K562 (cell line): ENCODE measurements at regions not wholly inside any gene's neighbourhood (a gene's known extent, or its start where the extent isn't known, plus 50 kb on each side); places are given as distances from the start of the nearest gene placed in this dataset.

ENCODE experiments used
- ATAC-seq: fragments of 200-7000 bp; cut with Tn5 transposase; 3 replicates; pipeline ENCODE4 v1.9.1; 2020; ENCODE audit warnings: moderate library complexity
- BruUV-seq: library from RNA; stranded (reverse); fragments of 400-500 nt; replicated peaks from 2 replicates; lab custom pipeline; 2021; lab: Mats Ljungman, UMichigan
- CTCF ChIA-PET: fragments of 300-600 bp; formaldehyde crosslinking; extraction: SDS; loops from one replicate; lab custom pipeline; 2021; ENCODE audit warnings: low intra/inter-chr PET ratio; lab: Yijun Ruan, JAX
- POLR2A ChIA-PET: fragments of 300-600, 350-650 bp; sonication (Branson Sonifier 250); formaldehyde crosslinking; extraction: SDS; loops from one replicate; lab custom pipeline; 2021; ENCODE audit warnings: antibody characterized with exemption, inconsistent platforms; lab: Yijun Ruan, JAX
- DNase-seq, 4 experiments: peaks; one replicate each; pipeline versions ENCODE4 v3.0.0 to v3.0.0-alpha.2; 2011 to 2018; ENCODE audit warnings: low spot score in 3 of 4, mixed read lengths in 3 of 4; ENCODE audit errors: extremely low read depth in 1 of 4
- FAIRE-seq: peaks from 2 replicates; lab custom pipeline; 2011; peaks lifted over from hg19 to GRCh38; lab: Jason Lieb, UNC
- H2AFZ ChIP-seq: 2 replicates; pipeline ENCODE4 v1.6.0; 2011; ENCODE audit warnings: low read depth, low read length, control low read depth, inconsistent platforms
- H3K27ac ChIP-seq: fragments of 200-600 bp; 3 replicates; pipeline ENCODE4 v1.8.0; 2011; ENCODE audit warnings: low read depth, mild to moderate bottlenecking, control low read depth, inconsistent platforms, low read length, moderate library complexity, mixed read lengths; ENCODE audit errors: extremely low read depth
- H3K27me3 ChIP-seq, 2 experiments: fragments of 300-600 bp in 1 of 2; 2 replicates in 1 of 2; 3 replicates in 1 of 2; pipeline versions ENCODE4 v1.6.0 to v1.8.0; 2011; ENCODE audit warnings: inconsistent platforms in 2 of 2, low read length in 2 of 2, mild to moderate bottlenecking in 1 of 2, mixed read lengths in 1 of 2, moderate library complexity in 1 of 2; ENCODE audit not compliant: control insufficient read depth in 2 of 2, insufficient read depth in 2 of 2
- H3K36me3 ChIP-seq: fragments of 300-600 bp; 3 replicates; pipeline ENCODE4 v1.8.0; 2011; ENCODE audit warnings: mild to moderate bottlenecking, low read length, inconsistent platforms; ENCODE audit not compliant: control insufficient read depth, insufficient read depth
- H3K4me1 ChIP-seq, 2 experiments: fragments of 200-600 bp in 1 of 2; replicated peaks in 1 of 2; 2 replicates in 1 of 2; 3 replicates in 1 of 2; pipeline versions ENCODE4 v1.5.1 to v1.8.0; 2011; ENCODE audit warnings: inconsistent platforms in 2 of 2, low read length in 2 of 2, mild to moderate bottlenecking in 1 of 2, mixed read lengths in 1 of 2, moderate library complexity in 1 of 2; ENCODE audit not compliant: control insufficient read depth in 2 of 2, insufficient read depth in 2 of 2
- H3K4me2 ChIP-seq: 2 replicates; pipeline ENCODE4 v1.6.1; 2011; ENCODE audit warnings: low read length, control low read depth, inconsistent platforms, mixed read lengths; ENCODE audit not compliant: insufficient read depth
- H3K4me3 ChIP-seq: fragments of 200-600 bp; sonication (generic), shearing (Covaris generic); 2 replicates; pipeline ENCODE4 v1.5.1; 2016; ENCODE audit warnings: control low read depth, inconsistent platforms
- H3K79me2 ChIP-seq: fragments of 200-600 bp; 3 replicates; pipeline ENCODE4 v1.8.0; 2011; ENCODE audit warnings: low read length, inconsistent platforms; ENCODE audit not compliant: control insufficient read depth, insufficient read depth
- H3K9ac ChIP-seq, 2 experiments: 2 replicates each; pipeline versions ENCODE4 v1.6.0 to v1.6.1; 2011; ENCODE audit warnings: low read depth in 2 of 2, low read length in 2 of 2, control low read depth in 1 of 2, inconsistent platforms in 1 of 2, mild to moderate bottlenecking in 1 of 2, mixed read lengths in 1 of 2; ENCODE audit not compliant: insufficient read depth in 1 of 2
- H3K9me1 ChIP-seq: one replicate; pipeline ENCODE4 v1.6.0; 2011; ENCODE audit warnings: inconsistent platforms, mild to moderate bottlenecking, low read length, moderate library complexity; ENCODE audit not compliant: control insufficient read depth, insufficient read depth
- H3K9me3 ChIP-seq: replicated peaks from 2 replicates; pipeline ENCODE4 v1.5.1; 2011; ENCODE audit warnings: low read depth, low read length, inconsistent platforms; ENCODE audit not compliant: control insufficient read depth, insufficient read depth
- H4K20me1 ChIP-seq: replicated peaks from 2 replicates; pipeline ENCODE4 v1.6.1; 2011; ENCODE audit warnings: low read length, inconsistent platforms, mixed read lengths; ENCODE audit not compliant: control insufficient read depth, insufficient read depth
- DDX20 ChIP-seq: fragments of 450-650 bp; IDR thresholded peaks from 2 replicates; pipeline ENCODE4 v1.6.1; 2016; ENCODE audit warnings: missing genetic modification characterization, low read depth, mild to moderate bottlenecking, missing compliant biosample characterization, moderate library complexity
- E2F5 ChIP-seq: sonication (generic); formaldehyde crosslinking; IDR thresholded peaks from 2 replicates; pipeline ENCODE4 v1.8.0; 2022; ENCODE audit warnings: mild to moderate bottlenecking, missing genetic modification reagents
- FIP1L1 ChIP-seq: fragments of 200-400 bp; formaldehyde crosslinking; IDR thresholded peaks from 2 replicates; pipeline ENCODE4 v1.6.1; 2018; ENCODE audit warnings: mild to moderate bottlenecking, low read depth, low read length; ENCODE audit not compliant: poor library complexity, severe bottlenecking
- HCFC1 ChIP-seq: IDR thresholded peaks from 2 replicates; pipeline ENCODE4 v1.6.1; 2012; ENCODE audit warnings: low read depth, low read length, improper control_type of control experiment
- HMG20A ChIP-seq: fragments of 450-650 bp; formaldehyde crosslinking; conservative IDR thresholded peaks from 2 replicates; pipeline ENCODE4 v1.4.0; 2020; ENCODE audit warnings: mild to moderate bottlenecking, mixed read lengths
- HNRNPLL ChIP-seq: fragments of 200-400 bp; formaldehyde crosslinking; IDR thresholded peaks from 2 replicates; pipeline ENCODE4 v1.6.1; 2017; ENCODE audit warnings: low read length, low read depth, mild to moderate bottlenecking; ENCODE audit not compliant: poor library complexity, severe bottlenecking
- NCOA6 ChIP-seq: fragments of 450-650 bp; IDR thresholded peaks from 2 replicates; pipeline ENCODE4 v1.6.1; 2017; ENCODE audit warnings: mild to moderate bottlenecking
- NUFIP1 ChIP-seq: fragments of 450-650 bp; IDR thresholded peaks from 2 replicates; pipeline ENCODE4 v1.6.1; 2018; ENCODE audit not compliant: partially characterized antibody
- POLR3A ChIP-seq: IDR thresholded peaks from 2 replicates; pipeline ENCODE4 v1.6.1; 2011; ENCODE audit warnings: borderline replicate concordance, mild to moderate bottlenecking, moderate library complexity; ENCODE audit not compliant: insufficient read length, insufficient read depth; ENCODE audit errors: extremely low read depth
- SNAPC5 ChIP-seq: fragments of 250-450 bp; sonication (Bioruptor Pico); IDR thresholded peaks from 2 replicates; pipeline ENCODE4 v1.8.0; 2021; ENCODE audit warnings: moderate library complexity, mild to moderate bottlenecking, inconsistent platforms
- SP1 ChIP-seq: sonication (generic); formaldehyde crosslinking; IDR thresholded peaks from 2 replicates; pipeline ENCODE4 v1.8.1; 2022; ENCODE audit warnings: mild to moderate bottlenecking, missing genetic modification reagents
- THRB ChIP-seq: fragments of 450-650 bp; formaldehyde crosslinking; conservative IDR thresholded peaks from 2 replicates; pipeline ENCODE4 v1.4.0; 2022; ENCODE audit warnings: mild to moderate bottlenecking, missing genetic modification characterization
- ZNF507 ChIP-seq: conservative IDR thresholded peaks from 2 replicates; pipeline ENCODE4 v1.6.1; 2017; ENCODE audit warnings: missing genetic modification characterization, missing compliant biosample characterization
- ZNF518B ChIP-seq: fragments of 250-450 bp; sonication (Bioruptor Pico); IDR thresholded peaks from 2 replicates; pipeline ENCODE4 v1.5.0; 2021; ENCODE audit warnings: mild to moderate bottlenecking, moderate library complexity
- WGBS: fragments of 100-300 bp; shearing (Covaris generic); methylation state at CpG from one replicate; pipeline ENCODE4 v1.1.6; 2016; ENCODE audit warnings: low coverage, mixed read lengths; ENCODE audit not compliant: insufficient coverage; ENCODE audit errors: missing lambda C conversion rate; 5-methylcytosine and 5-hydroxymethylcytosine counted together
- in situ Hi-C: fragments of 300-500 bp; cut with MboI; formaldehyde crosslinking; loops from 4 replicates; pipeline ENCODE4 v1.15.0; 2018; ENCODE audit warnings: inconsistent platforms, mixed read lengths
- intact Hi-C: fragments of 100-400 bp; cut with micrococcal nuclease; formaldehyde crosslinking; loops from 2 replicates; pipeline ENCODE4 v1.14.2; 2022

- TF ChIP-seq ZNF507 (tag): no peak
- no peak for TF ChIP-seq ZNF518B
- no peak for TF ChIP-seq DDX20 (tag)
- TF ChIP-seq HCFC1: no peak
- no peak for TF ChIP-seq E2F5 (CRISPR knock-in tag)
- no peak for TF ChIP-seq HMG20A (CRISPR knock-in tag)
- no peak for TF ChIP-seq NCOA6
These were observed 71.1 kb upstream of the FOXQ1 start (continued) for GRCh38 chr6:1240766-1241318.

GRCh38 chr6:1239805-1240204 lies 72.1 kb upstream of the FOXQ1 start:
- H4K20me1 ChIP-seq: 0 out of 2 replicates have a peak, but pooled peaks cover 3% of the 10 kb centered on the region
- H3K4me1 ChIP-seq: no peaks in the 10 kb centered on the region
- no peaks in the 10 kb centered on the region for H3K9me3 ChIP-seq
- H3K9ac ChIP-seq: no peak overlapping the region
- FAIRE-seq (no peak), DNase-seq (no peak)
- no peaks in the 10 kb centered on the region for H3K79me2 ChIP-seq
- ChIA-PET CTCF (no interaction called here), POLR2A (no interaction called here)
- no peaks in the 10 kb centered on the region for H3K9me1 ChIP-seq
- H3K27ac ChIP-seq: no peak overlapping the region
- H3K27me3 ChIP-seq: peaks cover 9 to 40% of the 10 kb centered on the region in 2 experiments
- in situ Hi-C loops: no loop called here
- H2AFZ ChIP-seq: no peak overlapping the region
- H3K4me3 ChIP-seq: no peak overlapping the region
- H3K36me3 ChIP-seq: no peaks in the 10 kb centered on the region
- no peak overlapping the region for H3K4me2 ChIP-seq
- 0% methylated on average over 7 of the region's 7 CpGs for WGBS
- intact Hi-C loops: no loop called here
- TF ChIP-seq SP1 (CRISPR knock-in tag) (no peak), HNRNPLL (no peak), FIP1L1 (no peak), THRB (no peak), NUFIP1 (no peak), POLR3A (no peak), SNAPC5 (CRISPR knock-in tag) (no peak)
- TF ChIP-seq, all 486 proteins: peak for 0
- no peak for ATAC-seq
- BruUV-seq: no TSS peak
